Loucy (cell line): ENCODE measurements at regions not wholly inside any gene's neighbourhood (a gene's known extent, or its start where the extent isn't known, plus 50 kb on each side); places are given as distances from the start of the nearest gene placed in this dataset.

Source experiments
- H2AFZ ChIP-seq: fragments of 200-600 bp; sonication (generic); 2 replicates; pipeline ENCODE4 v1.6.0; 2016; ENCODE audit warnings: antibody characterized with exemption, mild to moderate bottlenecking, low read length, moderate library complexity
- H3F3A ChIP-seq: fragments of 200-600 bp; 2 replicates; pipeline ENCODE4 v1.6.0; 2016; ENCODE audit warnings: antibody characterized with exemption, low read depth, mild to moderate bottlenecking
- H3K27me3 ChIP-seq: fragments of 200-600 bp; sonication (generic); 2 replicates; pipeline ENCODE4 v1.6.1; 2014; ENCODE audit warnings: low read length, mild to moderate bottlenecking; ENCODE audit not compliant: insufficient read depth, poor library complexity, severe bottlenecking
- H3K36me3 ChIP-seq: fragments of 200-600 bp; sonication (generic); 2 replicates; pipeline ENCODE4 v1.6.1; 2016; ENCODE audit warnings: low read length; ENCODE audit not compliant: insufficient read depth
- H3K4me1 ChIP-seq: fragments of 200-600 bp; sonication (generic); 2 replicates; pipeline ENCODE4 v1.5.1; 2014; ENCODE audit warnings: low read length, mild to moderate bottlenecking; ENCODE audit not compliant: insufficient read depth, poor library complexity, severe bottlenecking
- H3K4me2 ChIP-seq: fragments of 200-600 bp; sonication (generic); 2 replicates; pipeline ENCODE4 v1.6.0; 2014; ENCODE audit warnings: antibody characterized with exemption, low read length, low read depth, mild to moderate bottlenecking; ENCODE audit not compliant: poor library complexity, severe bottlenecking
- H3K4me3 ChIP-seq: fragments of 200-600 bp; sonication (generic); 2 replicates; pipeline ENCODE4 v1.5.1; 2014; ENCODE audit warnings: low read length, mild to moderate bottlenecking, mixed read lengths; ENCODE audit not compliant: poor library complexity, severe bottlenecking
- H3K79me2 ChIP-seq: fragments of 200-600 bp; sonication (generic); 2 replicates; pipeline ENCODE4 v1.6.1; 2014; ENCODE audit warnings: low read length; ENCODE audit not compliant: insufficient read depth
- H3K9ac ChIP-seq: fragments of 200-600 bp; sonication (generic); 2 replicates; pipeline ENCODE4 v1.6.0; 2014; ENCODE audit warnings: mild to moderate bottlenecking, low read depth, low read length, moderate library complexity; ENCODE audit not compliant: poor library complexity, severe bottlenecking
- H3K9me2 ChIP-seq: fragments of 200-600 bp; sonication (generic); replicated peaks from 2 replicates; pipeline ENCODE4 v1.6.1; 2016; ENCODE audit warnings: low read depth, low read length, mixed read lengths
- H3K9me3 ChIP-seq: fragments of 200-600 bp; sonication (generic); 2 replicates; pipeline ENCODE4 v1.6.1; 2014; ENCODE audit warnings: mild to moderate bottlenecking, antibody characterized with exemption, low read length, low read depth; ENCODE audit not compliant: insufficient read depth
- H4K20me1 ChIP-seq: fragments of 200-600 bp; sonication (generic); 2 replicates; pipeline ENCODE4 v1.6.0; 2014; ENCODE audit warnings: antibody characterized with exemption, low read length, mild to moderate bottlenecking; ENCODE audit not compliant: insufficient read depth, poor library complexity, severe bottlenecking
- CTCF ChIP-seq: fragments of 200-600 bp; sonication (generic); conservative IDR thresholded peaks from 2 replicates; pipeline ENCODE4 v1.5.1; 2014; ENCODE audit warnings: mild to moderate bottlenecking, antibody characterized with exemption, low read length
- EZH2phosphoT487 ChIP-seq: fragments of 200-600 bp; IDR thresholded peaks from 2 replicates; pipeline ENCODE4 v1.6.1; 2018; ENCODE audit warnings: antibody characterized with exemption, mild to moderate bottlenecking, moderate library complexity, borderline replicate concordance

- peaks cover 55% of the 10 kb centered on the region for H3K4me1 ChIP-seq
Observed at GRCh38 chr1:172822886-172823285, 164.0 kb downstream of the FASLG start.

GRCh38 chr1:172823534-172823933 is 164.6 kb downstream of the FASLG start:
- Histone ChIP-seq H3F3A (peaks cover 7% of the 10 kb centered on the region; the same call in 1 of the 2 replicates), H3K4me1 (peaks cover 58% of the 10 kb centered on the region), H3K36me3 (no peaks in the 10 kb centered on the region), H3K9me3 (no peaks in the 10 kb centered on the region), H4K20me1 (no peaks in the 10 kb centered on the region), H3K9ac (no peak overlapping the region), H3K79me2 (no peaks in the 10 kb centered on the region), H3K27me3 (no peaks in the 10 kb centered on the region), H2AFZ (no peak overlapping the region), H3K4me2 (no peak overlapping the region), H3K4me3 (no peak overlapping the region), H3K9me2 (no peaks in the 10 kb centered on the region)
- TF ChIP-seq EZH2phosphoT487 (no peak), CTCF (no peak)

More at GRCh38 chr1:172822886-172823285, 164.0 kb downstream of the FASLG start:
- Histone ChIP-seq H4K20me1 (no peaks in the 10 kb centered on the region), H2AFZ (no peak overlapping the region), H3K4me2 (no peak overlapping the region), H3F3A (peaks cover 7% of the 10 kb centered on the region; the same call in 1 of the 2 replicates), H3K9me3 (no peaks in the 10 kb centered on the region), H3K27me3 (no peaks in the 10 kb centered on the region), H3K9ac (no peak overlapping the region), H3K36me3 (no peaks in the 10 kb centered on the region), H3K79me2 (no peaks in the 10 kb centered on the region), H3K4me3 (no peak overlapping the region), H3K9me2 (no peaks in the 10 kb centered on the region)
- TF ChIP-seq EZH2phosphoT487, result no peak
- TF ChIP-seq CTCF, result peak; percentile 40

- Histone ChIP-seq H3K4me2 (no peak overlapping the region), H3K4me1 (peaks cover 51% of the 10 kb centered on the region)
Observed at GRCh38 chr1:172824209-172824608, 165.3 kb downstream of the FASLG start.

More at GRCh38 chr1:172824209-172824608, 165.3 kb downstream of the FASLG start:
- H3K9me3 ChIP-seq, result no peaks in the 10 kb centered on the region
- no peak for TF ChIP-seq EZH2phosphoT487
- TF ChIP-seq CTCF, result no peak
- no peak overlapping the region for H3K4me3 ChIP-seq
- no peaks in the 10 kb centered on the region for H3K79me2 ChIP-seq
- no peak overlapping the region for H3K9ac ChIP-seq
- peaks cover 7% of the 10 kb centered on the region; the same call in 1 of the 2 replicates for H3F3A ChIP-seq
- H3K36me3 ChIP-seq, result no peaks in the 10 kb centered on the region
- H3K9me2 ChIP-seq, result no peaks in the 10 kb centered on the region
- H3K27me3 ChIP-seq, result no peaks in the 10 kb centered on the region
- H4K20me1 ChIP-seq, result no peaks in the 10 kb centered on the region
- H2AFZ ChIP-seq, result no peak overlapping the region
